ENCODE measurements at regions not wholly inside any gene's neighbourhood (a gene's known extent, or its start where the extent isn't known, plus 50 kb on each side); places are given as distances from the start of the nearest gene placed in this dataset.

DNA sequence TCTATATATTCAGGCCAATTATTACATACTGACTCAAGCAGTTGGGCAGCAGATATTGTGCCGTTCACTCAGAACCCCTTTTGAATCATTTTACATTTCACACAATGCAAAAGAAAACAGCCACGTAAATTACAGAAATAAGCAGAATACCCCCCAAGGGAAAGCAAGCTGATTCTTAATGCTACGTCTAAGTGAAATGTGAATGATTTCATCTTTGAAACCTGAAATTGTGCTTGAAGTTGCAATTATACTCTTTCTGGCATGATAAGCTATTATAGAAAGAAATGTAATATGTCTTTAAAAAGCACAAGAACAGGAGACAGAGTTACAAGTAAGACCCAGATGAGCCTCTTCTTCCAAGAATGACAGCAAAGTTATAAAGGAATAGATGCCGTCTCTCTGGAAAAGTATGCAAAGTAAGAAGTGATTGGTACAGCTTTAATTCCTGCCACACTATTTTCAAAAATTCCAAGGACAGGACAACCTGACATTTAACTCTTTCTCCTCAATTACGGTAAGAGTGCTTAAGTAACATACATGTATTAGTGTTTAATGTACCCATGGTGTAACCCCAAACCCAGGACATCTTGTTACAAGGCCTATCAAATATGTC lies 891.5 kb upstream of the ADGRL2 start:
- no peak for TF ChIP-seq ZNF274 (IDR thresholded peaks at IDR 0.05; ENCODE audit: low read depth, low read length)
- no peak overlapping the region for H3K4me3 ChIP-seq (ENCODE audit: low read length)

DNA sequence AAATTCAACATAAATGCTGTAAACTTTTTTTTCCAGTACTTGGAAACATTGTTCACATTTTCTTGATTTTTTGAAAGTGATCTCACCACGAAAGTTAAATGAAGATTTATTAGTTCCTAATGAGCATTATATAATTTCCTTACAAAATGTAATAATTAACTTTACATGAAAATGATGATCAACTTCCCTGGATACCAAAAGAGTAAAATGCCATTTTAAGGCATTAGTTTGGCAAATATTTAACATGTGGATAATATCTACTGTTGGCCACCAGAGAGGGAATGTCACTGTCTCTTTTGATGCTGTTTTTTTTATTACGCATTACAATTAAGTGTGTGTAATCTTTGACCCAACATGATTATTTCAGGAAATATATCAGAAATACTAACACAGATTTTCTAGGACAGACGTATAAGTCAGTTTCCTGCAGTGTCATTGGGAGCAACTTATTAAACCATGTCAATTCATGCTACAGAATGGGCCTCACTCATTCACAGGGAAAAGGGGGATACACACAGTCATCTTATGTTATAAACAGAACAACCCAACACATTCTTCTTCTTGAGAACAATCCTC lies 903.9 kb upstream of the ADGRL2 start:
- TF ChIP-seq ZNF274 (IDR thresholded peaks at IDR 0.05; ENCODE audit: low read depth, low read length), result no peak
- H3K4me3 ChIP-seq (ENCODE audit: low read length), result no peak overlapping the region

DNA sequence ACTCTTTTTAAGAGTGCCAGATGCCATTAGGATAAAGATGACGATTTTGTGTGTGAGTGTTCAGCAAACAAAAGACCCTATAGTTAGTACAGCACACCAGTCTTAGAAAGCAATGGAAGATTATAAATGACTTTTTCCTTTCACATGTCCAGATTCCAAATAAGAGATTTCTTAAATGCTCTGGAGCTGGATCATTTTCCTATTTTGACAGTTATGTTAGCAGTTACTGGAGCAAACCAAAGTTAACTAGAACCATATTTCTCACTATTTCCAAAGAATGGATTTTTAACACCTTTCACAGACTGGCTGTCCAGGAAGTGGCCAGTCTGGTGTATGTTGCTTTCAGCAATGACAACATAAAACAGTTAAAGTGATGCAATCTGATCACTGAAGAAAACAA lies 905.8 kb upstream of the ADGRL2 start:
- no peak for TF ChIP-seq ZNF274 (IDR thresholded peaks at IDR 0.05; ENCODE audit: low read depth, low read length)
- H3K4me3 ChIP-seq (ENCODE audit: low read length), result no peak overlapping the region

DNA sequence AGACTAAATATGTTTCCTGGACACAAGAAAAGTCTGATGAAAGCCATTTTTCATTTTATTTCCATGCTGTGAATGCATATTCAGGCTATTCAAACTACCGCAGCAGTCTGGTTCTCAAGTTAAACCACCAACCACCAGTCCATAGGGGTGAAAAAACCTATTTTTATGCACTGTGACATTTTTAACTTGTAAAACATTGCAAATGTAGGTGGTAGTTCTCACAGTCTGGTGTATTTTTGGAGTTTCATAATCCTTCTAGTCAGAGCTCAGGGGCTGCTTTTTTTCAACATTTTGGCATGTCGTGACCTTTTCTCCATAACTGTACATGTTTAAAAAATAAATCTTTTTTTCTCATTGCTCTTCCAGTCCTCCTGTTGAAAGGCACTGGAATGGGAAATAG lies 907.6 kb upstream of the ADGRL2 start:
- no peak for TF ChIP-seq ZNF274 (IDR thresholded peaks at IDR 0.05; ENCODE audit: low read depth, low read length)
- H3K4me3 ChIP-seq (ENCODE audit: low read length), result no peak overlapping the region

DNA sequence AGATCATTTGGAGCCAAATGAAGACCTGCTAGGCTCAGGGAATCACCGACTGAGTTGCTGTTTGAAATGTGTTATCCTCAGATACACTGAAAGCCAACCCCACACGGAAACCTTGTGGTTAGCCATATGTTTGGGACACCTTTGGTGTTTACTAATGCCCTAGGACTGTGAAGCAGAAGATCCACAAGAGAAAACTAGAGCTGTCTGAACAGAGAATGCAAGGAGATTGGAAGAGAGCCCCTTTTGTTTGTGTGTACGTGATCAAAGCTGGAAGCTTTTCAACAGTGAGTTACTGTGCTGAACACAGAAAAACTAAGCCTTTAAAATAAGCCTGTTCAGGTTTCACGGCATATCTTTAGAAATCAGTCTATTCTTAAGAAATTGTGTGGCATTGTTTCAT lies 908.2 kb upstream of the ADGRL2 start:
- H3K4me3 ChIP-seq (ENCODE audit: low read length), result no peak overlapping the region
- no peak for TF ChIP-seq ZNF274 (IDR thresholded peaks at IDR 0.05; ENCODE audit: low read depth, low read length)

DNA sequence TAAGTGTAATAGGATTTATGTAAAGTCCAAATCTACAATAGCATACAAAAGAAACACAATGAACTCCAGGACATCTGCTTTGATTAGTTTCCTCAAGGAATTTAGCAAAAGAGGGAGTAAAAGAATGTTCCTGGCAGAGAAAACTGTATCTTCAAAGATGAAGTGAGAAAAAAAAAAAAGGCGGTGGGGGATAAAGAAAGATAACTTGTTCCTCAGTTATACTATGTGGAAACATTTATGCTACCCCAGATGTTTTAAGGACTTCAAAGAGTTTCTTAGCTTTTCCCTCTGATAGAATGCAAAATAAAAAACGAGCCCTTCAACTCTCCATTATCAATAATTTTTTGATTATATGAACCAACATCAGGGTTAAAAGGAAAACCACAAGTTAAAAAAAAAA lies 908.9 kb upstream of the ADGRL2 start:
- no peak overlapping the region for H3K4me3 ChIP-seq (ENCODE audit: low read length)
- no peak for TF ChIP-seq ZNF274 (IDR thresholded peaks at IDR 0.05; ENCODE audit: low read depth, low read length)

DNA sequence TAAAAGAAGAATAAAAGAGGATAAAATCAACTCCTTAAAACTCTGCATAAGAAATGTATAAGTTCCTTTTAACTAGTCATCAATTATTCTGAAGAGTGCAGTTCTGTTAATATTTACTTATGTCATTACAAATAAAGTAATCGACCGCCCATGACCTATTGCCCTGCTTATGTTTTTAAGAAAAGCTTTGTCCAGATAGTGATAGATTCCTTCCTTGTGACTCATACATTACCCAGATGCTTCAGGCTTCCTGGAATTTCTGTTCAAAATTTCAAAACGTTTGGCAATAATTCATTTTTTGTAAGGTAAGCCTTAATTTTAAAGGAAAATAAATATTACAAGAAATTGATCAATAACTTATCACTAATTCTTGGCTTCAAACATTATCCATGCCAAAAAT lies 918.2 kb upstream of the ADGRL2 start:
- no peak for TF ChIP-seq ZNF274 (IDR thresholded peaks at IDR 0.05; ENCODE audit: low read depth, low read length)
- no peak overlapping the region for H3K4me3 ChIP-seq (ENCODE audit: low read length)

DNA sequence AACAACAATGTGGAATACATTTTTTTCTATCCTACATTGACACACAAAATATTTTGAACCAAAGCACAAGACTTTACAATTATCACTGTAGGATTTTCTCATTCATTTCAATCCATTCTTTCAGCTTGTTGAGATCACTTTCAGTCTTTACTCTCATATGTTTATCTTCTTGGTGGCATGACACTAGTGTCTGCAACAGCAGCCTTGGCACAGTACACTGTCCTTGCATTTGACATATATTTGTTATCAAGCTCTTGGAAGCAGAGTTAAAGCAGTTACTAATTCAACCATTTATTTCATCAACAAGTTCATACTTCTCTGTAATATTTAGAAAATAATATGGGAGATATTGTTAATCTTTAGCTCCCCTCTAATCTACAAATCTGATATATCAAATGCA lies 922.4 kb upstream of the ADGRL2 start:
- TF ChIP-seq ZNF274 (IDR thresholded peaks at IDR 0.05; ENCODE audit: low read depth, low read length), result no peak
- no peak overlapping the region for H3K4me3 ChIP-seq (ENCODE audit: low read length)

DNA sequence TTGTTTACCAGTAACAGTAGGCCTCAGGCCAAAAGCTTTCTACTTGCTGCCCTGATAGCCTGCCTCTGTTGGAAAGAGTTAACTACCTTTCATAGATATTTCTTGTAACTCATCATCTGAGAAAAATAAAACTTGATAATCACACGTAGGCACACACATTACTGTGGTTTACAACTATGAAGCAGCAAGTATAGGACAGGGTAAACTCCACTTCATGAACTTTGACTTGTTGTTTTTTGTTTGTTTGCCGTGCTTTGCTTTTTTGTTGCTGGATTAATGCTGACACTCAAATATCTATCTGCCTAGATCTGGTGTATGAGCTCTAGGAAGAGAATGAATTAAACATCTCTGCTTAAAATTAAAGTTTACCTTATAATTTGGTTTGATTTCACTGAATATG lies 924.7 kb upstream of the ADGRL2 start:
- H3K4me3 ChIP-seq (ENCODE audit: low read length), result no peak overlapping the region
- no peak for TF ChIP-seq ZNF274 (IDR thresholded peaks at IDR 0.05; ENCODE audit: low read depth, low read length)

DNA sequence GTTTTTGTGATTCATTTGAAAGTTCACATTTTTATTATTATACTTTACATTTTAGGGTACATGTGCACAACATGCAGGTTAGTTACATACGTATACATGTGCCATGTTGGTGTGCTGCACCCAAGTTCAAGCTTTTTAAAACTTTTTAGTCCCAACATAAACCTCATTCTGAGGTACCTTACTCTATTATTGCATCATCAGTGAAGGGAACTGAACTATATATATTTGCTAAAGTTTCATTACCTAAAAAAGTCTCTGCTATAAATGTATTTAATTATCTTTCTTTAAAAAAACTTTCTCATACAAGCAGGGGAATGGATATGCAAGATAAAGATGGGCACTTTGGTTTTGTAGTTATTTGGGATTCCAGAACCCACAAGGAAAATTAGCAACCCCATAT lies 931.4 kb upstream of the ADGRL2 start:
- H3K4me3 ChIP-seq (ENCODE audit: low read length), result no peak overlapping the region
- TF ChIP-seq ZNF274 (IDR thresholded peaks at IDR 0.05; ENCODE audit: low read depth, low read length), result no peak

DNA sequence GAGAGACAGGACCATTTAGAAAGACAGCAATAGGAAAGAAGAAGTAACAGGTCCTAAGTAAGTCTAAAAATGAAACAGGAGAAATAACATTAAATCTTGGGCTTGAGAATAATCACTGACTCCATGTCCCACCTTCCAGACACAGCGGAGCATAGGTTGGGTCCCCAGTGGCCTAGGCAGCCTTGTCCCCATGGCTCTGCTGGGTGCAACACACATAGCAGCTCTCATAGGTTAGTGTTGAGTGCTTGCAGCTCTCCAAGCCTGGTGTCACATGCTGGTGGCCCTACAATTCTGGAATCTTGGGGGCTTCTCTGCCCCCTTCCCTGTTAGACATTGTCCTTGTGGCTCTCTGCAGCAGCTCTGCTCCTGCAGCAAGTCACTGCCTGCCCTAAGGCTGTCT lies 952.8 kb upstream of the ADGRL2 start:
- no peak overlapping the region for H3K4me3 ChIP-seq (ENCODE audit: low read length)
- TF ChIP-seq ZNF274 (IDR thresholded peaks at IDR 0.05; ENCODE audit: low read depth, low read length), result no peak

DNA sequence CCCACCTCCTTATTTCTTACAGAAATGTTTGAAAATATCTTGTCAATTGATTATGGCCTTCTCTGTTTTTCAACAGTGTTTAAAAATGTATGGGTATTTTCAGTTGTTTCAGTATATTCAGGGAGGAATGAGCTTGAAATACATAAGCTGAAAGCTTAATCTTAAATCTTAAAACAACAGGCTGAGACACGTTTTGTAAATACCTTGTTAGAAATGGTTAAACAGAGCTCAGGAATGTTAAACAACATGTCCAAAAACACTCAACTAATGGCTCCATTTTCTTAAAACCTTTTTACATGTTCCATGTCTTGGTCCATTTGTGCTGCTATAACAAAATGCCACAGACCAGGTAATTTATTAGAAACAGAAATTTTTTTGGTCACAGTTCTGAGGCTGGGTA lies 953.8 kb upstream of the ADGRL2 start:
- TF ChIP-seq ZNF274 (IDR thresholded peaks at IDR 0.05; ENCODE audit: low read depth, low read length), result no peak
- H3K4me3 ChIP-seq (ENCODE audit: low read length), result no peak overlapping the region

DNA sequence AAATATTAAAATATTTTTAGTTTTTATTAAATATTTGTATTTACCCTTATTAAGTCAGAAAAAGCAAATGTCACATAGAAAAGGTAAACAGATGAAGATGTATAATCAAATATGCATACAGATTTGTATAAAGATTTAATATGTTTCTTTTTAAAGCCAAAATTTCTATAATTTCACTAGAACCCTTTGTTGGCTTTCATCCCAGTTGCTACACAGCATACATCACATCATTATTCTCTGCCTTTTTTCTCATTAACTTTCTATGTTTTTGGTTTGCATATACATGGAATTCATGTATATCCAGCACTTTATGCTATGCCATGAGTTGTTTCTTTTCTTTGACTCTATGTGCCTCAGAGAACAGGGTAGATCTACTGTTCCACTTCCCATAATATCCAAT lies 957.9 kb upstream of the ADGRL2 start:
- H3K4me3 ChIP-seq (ENCODE audit: low read length), result no peak overlapping the region
- no peak for TF ChIP-seq ZNF274 (IDR thresholded peaks at IDR 0.05; ENCODE audit: low read depth, low read length)

DNA sequence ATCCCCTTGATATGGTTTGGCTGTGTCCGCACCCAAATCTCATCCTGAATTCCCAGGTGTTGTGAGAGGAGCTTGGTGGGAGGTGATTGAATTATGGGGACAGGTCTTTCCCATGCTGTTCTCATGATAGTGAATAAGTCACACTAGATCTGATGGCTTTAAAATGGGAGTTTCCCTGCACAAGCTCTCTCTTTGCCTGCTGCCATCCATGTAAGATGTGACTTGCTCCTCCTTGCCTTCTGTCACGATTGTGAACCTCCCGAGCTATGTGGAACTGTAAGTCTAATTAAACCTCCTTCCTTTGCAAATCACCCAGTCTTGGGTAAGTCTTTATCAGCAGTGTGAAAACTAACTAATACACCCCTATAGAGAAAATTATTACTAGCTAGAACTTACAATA lies 959.5 kb upstream of the ADGRL2 start:
- no peak overlapping the region for H3K4me3 ChIP-seq (ENCODE audit: low read length)

DNA sequence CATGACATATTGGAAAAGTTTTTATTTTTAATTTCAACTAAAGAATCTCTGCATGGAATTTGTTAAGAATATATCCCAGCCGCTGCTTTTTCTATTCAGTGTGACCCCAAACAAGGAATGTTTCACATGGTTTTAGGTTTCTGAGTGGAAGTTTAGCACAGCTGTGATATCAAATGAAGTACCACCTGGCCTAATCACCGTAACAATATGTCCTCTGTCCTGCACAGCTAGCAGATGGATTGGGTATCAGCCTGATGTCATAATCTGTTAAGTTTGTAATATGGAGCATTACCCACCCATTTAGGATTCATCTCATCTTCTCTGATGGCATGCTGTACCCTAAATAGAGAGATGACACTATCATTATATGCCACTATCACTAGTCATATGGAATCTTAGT lies 963.7 kb upstream of the ADGRL2 start:
- no peak overlapping the region for H3K4me3 ChIP-seq (ENCODE audit: low read length)
- TF ChIP-seq ZNF274 (IDR thresholded peaks at IDR 0.05; ENCODE audit: low read depth, low read length), result no peak

More for the DNA sequence above, 959.5 kb upstream of the ADGRL2 start:
- TF ChIP-seq ZNF274 (IDR thresholded peaks at IDR 0.05; ENCODE audit: low read depth, low read length), result no peak

DNA sequence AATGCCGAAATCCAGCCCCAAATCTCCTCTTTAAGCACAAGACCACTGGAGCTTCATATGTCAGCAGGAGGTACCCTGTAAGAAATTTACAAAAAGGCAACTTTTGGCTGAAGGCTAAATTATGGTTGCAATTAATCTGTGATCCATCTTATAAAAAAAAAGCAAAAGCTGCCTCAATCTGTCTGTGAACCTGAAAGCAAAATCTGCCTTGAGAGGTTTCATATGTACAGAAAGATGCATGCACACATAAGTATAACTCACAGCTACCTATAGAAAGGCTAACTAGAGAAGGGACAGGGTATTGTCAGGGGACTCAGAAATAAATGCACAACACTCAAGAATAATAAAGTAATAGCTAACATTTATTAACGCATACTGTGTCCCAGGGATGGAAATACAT lies 964.2 kb upstream of the ADGRL2 start:
- H3K4me3 ChIP-seq (ENCODE audit: low read length), result no peak overlapping the region
- no peak for TF ChIP-seq ZNF274 (IDR thresholded peaks at IDR 0.05; ENCODE audit: low read depth, low read length)
